ENCODE measurements at regions not wholly inside any gene's neighbourhood (a gene's known extent, or its start where the extent isn't known, plus 50 kb on each side); places are given as distances from the start of the nearest gene placed in this dataset.

DNA sequence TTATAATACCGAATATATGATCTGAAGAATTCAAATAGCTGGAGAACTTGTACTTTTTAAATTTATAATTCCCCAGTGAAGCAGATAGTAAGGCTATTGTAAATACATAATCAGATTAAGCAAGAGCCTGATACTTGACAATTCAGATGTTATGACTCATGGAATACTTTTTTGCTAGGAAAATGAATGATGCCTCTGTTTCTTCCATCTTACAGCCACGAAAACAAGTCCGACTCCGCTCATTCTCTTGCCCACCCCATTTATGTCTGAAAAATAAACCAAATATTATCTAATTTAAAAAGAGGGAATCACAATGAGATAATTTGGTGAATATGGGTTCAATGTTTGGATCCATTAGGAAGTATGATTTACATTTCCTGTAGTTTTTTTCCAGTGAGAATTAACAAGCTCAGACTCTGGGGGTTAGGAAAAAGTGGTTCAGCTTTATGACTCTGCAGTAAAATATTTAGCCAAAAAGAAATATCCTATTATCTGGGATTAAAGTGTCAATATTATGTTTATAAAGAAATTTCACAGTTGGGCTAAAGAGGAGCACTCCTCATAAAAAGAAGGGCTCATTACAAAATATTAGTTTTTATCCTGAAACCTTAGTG lies 50.4 kb upstream of the DAB1 start:
- H3K4me3 ChIP-seq (ENCODE audit: low read depth, low read length): no peak overlapping the region

Data from iPS-11a (cell line).